HL-60 (cell line): ENCODE measurements at regions not wholly inside any gene's neighbourhood (a gene's known extent, or its start where the extent isn't known, plus 50 kb on each side); places are given as distances from the start of the nearest gene placed in this dataset.

Source experiments
- DNase-seq, 2 experiments: peaks; one replicate each; pipeline ENCODE4 v3.0.0-alpha.2; 2010 to 2020; ENCODE audit warnings: low read depth in 1 of 2, low spot score in 1 of 2
- H3K27ac ChIP-seq: fragments of 250-450 bp; sonication (Bioruptor Pico); replicated peaks from 2 replicates; pipeline ENCODE4 v1.5.1; 2020; ENCODE audit warnings: mild to moderate bottlenecking, moderate library complexity
- H3K27me3 ChIP-seq: fragments of 250-450 bp; sonication (Bioruptor Pico); 2 replicates; pipeline ENCODE4 v1.5.1; 2021; ENCODE audit warnings: mild to moderate bottlenecking, moderate library complexity; ENCODE audit not compliant: insufficient read depth, poor library complexity, severe bottlenecking
- H3K4me3 ChIP-seq: replicated peaks from 2 replicates; pipeline ENCODE4 v1.5.1; 2011; ENCODE audit warnings: mild to moderate bottlenecking, control low read depth, low read length; ENCODE audit not compliant: insufficient read depth
- GABPA ChIP-seq: IDR thresholded peaks from 2 replicates; pipeline ENCODE4 v1.6.1; 2012; ENCODE audit warnings: low read depth
- POLR2AphosphoS5 ChIP-seq: IDR thresholded peaks from 2 replicates; pipeline ENCODE4 v1.6.1; 2012; ENCODE audit warnings: low read depth
- REST ChIP-seq: IDR thresholded peaks from 2 replicates; pipeline ENCODE4 v1.6.1; 2012; ENCODE audit warnings: low read depth; ENCODE audit not compliant: insufficient replicate concordance
- SPI1 ChIP-seq: IDR thresholded peaks from 2 replicates; pipeline ENCODE4 v1.6.1; 2012; ENCODE audit warnings: low read depth, mild to moderate bottlenecking, borderline replicate concordance
- TF ChIP-seq, protein P1 (sequence below): IDR thresholded peaks from one replicate; pipeline ENCODE4 v1.5.1; 2011; ENCODE audit warnings: low read length, control low read depth, inconsistent platforms; ENCODE audit not compliant: insufficient read depth

GRCh38 chr10:61119573-61119972, 175.6 kb upstream of the RHOBTB1 start:
- no peak overlapping the region for H3K27ac ChIP-seq
- H3K4me3 ChIP-seq, result no peak overlapping the region
- TF ChIP-seq POLR2AphosphoS5, result no peak
- TF ChIP-seq REST, result no peak
- TF ChIP-seq, protein P1, sequence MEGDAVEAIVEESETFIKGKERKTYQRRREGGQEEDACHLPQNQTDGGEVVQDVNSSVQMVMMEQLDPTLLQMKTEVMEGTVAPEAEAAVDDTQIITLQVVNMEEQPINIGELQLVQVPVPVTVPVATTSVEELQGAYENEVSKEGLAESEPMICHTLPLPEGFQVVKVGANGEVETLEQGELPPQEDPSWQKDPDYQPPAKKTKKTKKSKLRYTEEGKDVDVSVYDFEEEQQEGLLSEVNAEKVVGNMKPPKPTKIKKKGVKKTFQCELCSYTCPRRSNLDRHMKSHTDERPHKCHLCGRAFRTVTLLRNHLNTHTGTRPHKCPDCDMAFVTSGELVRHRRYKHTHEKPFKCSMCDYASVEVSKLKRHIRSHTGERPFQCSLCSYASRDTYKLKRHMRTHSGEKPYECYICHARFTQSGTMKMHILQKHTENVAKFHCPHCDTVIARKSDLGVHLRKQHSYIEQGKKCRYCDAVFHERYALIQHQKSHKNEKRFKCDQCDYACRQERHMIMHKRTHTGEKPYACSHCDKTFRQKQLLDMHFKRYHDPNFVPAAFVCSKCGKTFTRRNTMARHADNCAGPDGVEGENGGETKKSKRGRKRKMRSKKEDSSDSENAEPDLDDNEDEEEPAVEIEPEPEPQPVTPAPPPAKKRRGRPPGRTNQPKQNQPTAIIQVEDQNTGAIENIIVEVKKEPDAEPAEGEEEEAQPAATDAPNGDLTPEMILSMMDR, result no peak
- no peak for TF ChIP-seq SPI1
- TF ChIP-seq GABPA, result no peak
- DNase-seq, result no peak
- no peaks in the 10 kb centered on the region for H3K27me3 ChIP-seq

DNA sequence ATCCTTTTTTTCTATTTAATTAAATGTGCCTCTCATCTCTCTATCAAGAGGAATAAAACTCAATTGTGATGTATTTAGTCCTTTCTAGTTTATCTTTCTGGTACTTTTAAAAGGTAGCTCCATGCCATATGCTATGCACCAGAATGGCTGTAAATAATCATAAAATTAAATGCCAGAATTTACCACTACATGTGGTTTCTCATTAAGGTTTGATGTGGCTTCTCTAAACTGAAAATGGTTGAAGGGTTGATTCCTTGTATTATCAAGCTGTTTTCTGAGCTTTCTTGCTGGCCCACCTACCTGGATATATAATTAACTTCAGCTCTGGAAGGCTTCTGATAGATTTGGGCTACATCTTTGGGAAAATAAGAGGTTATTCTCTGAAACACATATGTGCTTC, 171.9 kb upstream of the RHOBTB1 start:
- TF ChIP-seq POLR2AphosphoS5 (no peak), GABPA (no peak), SPI1 (no peak), REST (no peak)
- TF ChIP-seq, protein P1, result no peak
- no peak overlapping the region for H3K27ac ChIP-seq
- H3K4me3 ChIP-seq, result no peak overlapping the region
- no peak for DNase-seq
- H3K27me3 ChIP-seq, result no peaks in the 10 kb centered on the region

DNA sequence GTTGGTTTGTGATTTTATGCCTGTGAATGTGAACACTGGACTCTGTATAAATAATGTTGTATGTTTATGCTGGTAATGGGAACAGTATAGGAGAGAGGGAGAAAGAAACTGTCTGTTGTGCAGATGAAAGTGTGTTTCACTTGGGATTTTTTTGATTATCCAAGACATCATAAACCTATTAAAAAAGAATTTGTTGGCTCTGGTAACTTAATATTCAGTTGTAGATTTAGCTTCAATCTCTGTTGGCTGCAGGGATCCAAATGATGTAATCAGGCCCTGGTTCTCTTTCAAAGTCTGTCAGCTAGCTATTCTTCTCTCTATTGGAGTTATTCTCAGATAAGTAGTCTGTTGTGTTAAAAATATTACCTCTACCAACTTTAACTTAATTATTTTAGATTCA, 168.8 kb upstream of the RHOBTB1 start:
- no peak for DNase-seq
- Histone ChIP-seq H3K27ac (no peak overlapping the region), H3K27me3 (no peaks in the 10 kb centered on the region), H3K4me3 (no peak overlapping the region)
- TF ChIP-seq GABPA, result no peak
- TF ChIP-seq POLR2AphosphoS5, result no peak
- no peak for TF ChIP-seq REST
- TF ChIP-seq, protein P1, result no peak
- no peak for TF ChIP-seq SPI1
